C4-2B (cell line): ENCODE measurements at regions not wholly inside any gene's neighbourhood (a gene's known extent, or its start where the extent isn't known, plus 50 kb on each side); places are given as distances from the start of the nearest gene placed in this dataset.

ENCODE experiments used
- ZFX ChIP-seq: fragments of 450-650 bp; IDR thresholded peaks from 2 replicates; pipeline ENCODE4 v1.6.1; 2017
- TF ChIP-seq, protein P1 (sequence below): fragments of 450-650 bp; conservative IDR thresholded peaks from 2 replicates; pipeline ENCODE4 v1.5.1; 2017; ENCODE audit warnings: mild to moderate bottlenecking

DNA sequence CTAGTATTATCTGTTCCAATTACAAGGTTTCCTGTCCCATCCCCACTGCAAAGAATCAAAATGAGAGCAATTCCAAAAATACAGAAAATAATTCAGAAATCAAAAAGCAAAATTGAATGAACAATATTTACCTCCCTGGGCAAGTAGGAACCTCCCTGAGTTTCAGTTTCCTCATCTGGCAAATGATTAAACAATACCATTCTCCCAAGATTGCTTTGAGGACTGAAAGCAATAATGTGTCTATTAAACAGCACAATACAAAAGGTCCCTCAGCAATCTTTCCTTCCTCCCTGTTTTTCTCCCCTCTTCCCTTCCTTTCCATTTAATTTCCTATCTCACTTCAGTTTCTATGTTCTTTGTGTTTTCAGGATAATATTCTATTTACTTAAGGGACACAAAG is 171.0 kb downstream of the ZC3H11B start:
- TF ChIP-seq, protein P1, sequence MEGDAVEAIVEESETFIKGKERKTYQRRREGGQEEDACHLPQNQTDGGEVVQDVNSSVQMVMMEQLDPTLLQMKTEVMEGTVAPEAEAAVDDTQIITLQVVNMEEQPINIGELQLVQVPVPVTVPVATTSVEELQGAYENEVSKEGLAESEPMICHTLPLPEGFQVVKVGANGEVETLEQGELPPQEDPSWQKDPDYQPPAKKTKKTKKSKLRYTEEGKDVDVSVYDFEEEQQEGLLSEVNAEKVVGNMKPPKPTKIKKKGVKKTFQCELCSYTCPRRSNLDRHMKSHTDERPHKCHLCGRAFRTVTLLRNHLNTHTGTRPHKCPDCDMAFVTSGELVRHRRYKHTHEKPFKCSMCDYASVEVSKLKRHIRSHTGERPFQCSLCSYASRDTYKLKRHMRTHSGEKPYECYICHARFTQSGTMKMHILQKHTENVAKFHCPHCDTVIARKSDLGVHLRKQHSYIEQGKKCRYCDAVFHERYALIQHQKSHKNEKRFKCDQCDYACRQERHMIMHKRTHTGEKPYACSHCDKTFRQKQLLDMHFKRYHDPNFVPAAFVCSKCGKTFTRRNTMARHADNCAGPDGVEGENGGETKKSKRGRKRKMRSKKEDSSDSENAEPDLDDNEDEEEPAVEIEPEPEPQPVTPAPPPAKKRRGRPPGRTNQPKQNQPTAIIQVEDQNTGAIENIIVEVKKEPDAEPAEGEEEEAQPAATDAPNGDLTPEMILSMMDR = no peak
- no peak for TF ChIP-seq ZFX
